H9 (cell line): ENCODE measurements at regions not wholly inside any gene's neighbourhood (a gene's known extent, or its start where the extent isn't known, plus 50 kb on each side); places are given as distances from the start of the nearest gene placed in this dataset.

Experiments used
- DNase-seq: peaks from one replicate; pipeline ENCODE4 v3.0.0-alpha.2; 2017
- H2AFZ ChIP-seq: one replicate; pipeline ENCODE4 v1.6.1; 2013; ENCODE audit warnings: mild to moderate bottlenecking, low read length, control low read depth, moderate library complexity
- H2AK5ac ChIP-seq: 2 replicates; pipeline ENCODE4 v1.6.1; 2013; ENCODE audit warnings: low read length, control low read depth, mixed read lengths; ENCODE audit not compliant: insufficient read length
- H2BK120ac ChIP-seq: one replicate; pipeline ENCODE4 v1.6.1; 2013; ENCODE audit warnings: low read depth, mild to moderate bottlenecking, low read length, control low read depth, inconsistent platforms; ENCODE audit not compliant: poor library complexity, severe bottlenecking
- H2BK12ac ChIP-seq: 2 replicates; pipeline ENCODE4 v1.6.1; 2013; ENCODE audit warnings: low read length, control low read depth, mixed read lengths, low read depth; ENCODE audit not compliant: insufficient read length
- H2BK15ac ChIP-seq: 2 replicates; pipeline ENCODE4 v1.6.1; 2013; ENCODE audit warnings: low read depth, low read length, control low read depth
- H2BK20ac ChIP-seq: one replicate; pipeline ENCODE4 v1.6.1; 2013; ENCODE audit warnings: low read depth, mild to moderate bottlenecking, low read length, control low read depth, inconsistent platforms; ENCODE audit not compliant: poor library complexity, severe bottlenecking
- H2BK5ac ChIP-seq: 2 replicates; pipeline ENCODE4 v1.6.1; 2013; ENCODE audit warnings: low read length, control low read depth, mixed read lengths; ENCODE audit not compliant: insufficient read length
- H3K14ac ChIP-seq: 2 replicates; pipeline ENCODE4 v1.6.1; 2013; ENCODE audit warnings: low read length, control low read depth; ENCODE audit not compliant: insufficient read depth
- H3K18ac ChIP-seq: 2 replicates; pipeline ENCODE4 v1.6.1; 2013; ENCODE audit warnings: low read depth, mild to moderate bottlenecking, mixed read lengths, low read length, control low read depth; ENCODE audit not compliant: insufficient read length
- H3K23ac ChIP-seq: 2 replicates; pipeline ENCODE4 v1.6.1; 2013; ENCODE audit warnings: low read length, control low read depth, mixed read lengths, low read depth; ENCODE audit not compliant: insufficient read length
- H3K23me2 ChIP-seq: 2 replicates; pipeline ENCODE4 v1.6.1; 2013; ENCODE audit warnings: low read depth, mild to moderate bottlenecking, mixed read lengths, low read length, control low read depth; ENCODE audit not compliant: insufficient read length, poor library complexity, severe bottlenecking
- H3K27ac ChIP-seq: 2 replicates; pipeline ENCODE4 v1.5.1; 2013; ENCODE audit warnings: low read length, control low read depth, mixed read lengths, low read depth; ENCODE audit not compliant: insufficient read length
- H3K27me3 ChIP-seq: 2 replicates; pipeline ENCODE4 v1.6.1; 2013; ENCODE audit warnings: low read length, control low read depth, inconsistent platforms; ENCODE audit not compliant: insufficient read depth
- H3K4ac ChIP-seq: 2 replicates; pipeline ENCODE4 v1.6.1; 2013; ENCODE audit warnings: low read depth, mild to moderate bottlenecking, control low read depth, inconsistent platforms, low read length, moderate library complexity
- H3K4me1 ChIP-seq: 2 replicates; pipeline ENCODE4 v1.6.1; 2013; ENCODE audit warnings: low read length, control low read depth, inconsistent platforms; ENCODE audit not compliant: insufficient read depth
- H3K4me2 ChIP-seq: 2 replicates; pipeline ENCODE4 v1.6.1; 2013; ENCODE audit warnings: low read length, control low read depth, mixed read lengths; ENCODE audit not compliant: insufficient read length, insufficient read depth
- H3K56ac ChIP-seq: 2 replicates; pipeline ENCODE4 v1.6.1; 2013; ENCODE audit warnings: low read depth, mild to moderate bottlenecking, mixed read lengths, low read length, control low read depth; ENCODE audit not compliant: insufficient read length
- H3K79me1 ChIP-seq: 2 replicates; pipeline ENCODE4 v1.6.1; 2013; ENCODE audit warnings: low read depth, mild to moderate bottlenecking, moderate library complexity, low read length, control low read depth, inconsistent platforms; ENCODE audit not compliant: insufficient read depth, poor library complexity, severe bottlenecking
- H3K79me2 ChIP-seq: 2 replicates; pipeline ENCODE4 v1.6.1; 2013; ENCODE audit warnings: low read length, control low read depth, inconsistent platforms; ENCODE audit not compliant: insufficient read depth
- H3K9ac ChIP-seq: 2 replicates; pipeline ENCODE4 v1.6.1; 2013; ENCODE audit warnings: low read length, control low read depth, mixed read lengths; ENCODE audit not compliant: insufficient read length; ENCODE audit errors: extremely low read depth
- H3K9me3 ChIP-seq: one replicate; pipeline ENCODE4 v1.6.1; 2013; ENCODE audit warnings: low read depth, low read length, inconsistent platforms; ENCODE audit not compliant: control insufficient read depth
- H3T11ph ChIP-seq: one replicate; pipeline ENCODE4 v1.6.1; 2013; ENCODE audit warnings: mild to moderate bottlenecking, low read length, control low read depth, inconsistent platforms
- H4K20me1 ChIP-seq: one replicate; pipeline ENCODE4 v1.6.1; 2013; ENCODE audit not compliant: control insufficient read depth, insufficient read length, insufficient read depth
- H4K5ac ChIP-seq: 2 replicates; pipeline ENCODE4 v1.6.1; 2013; ENCODE audit warnings: low read depth, mild to moderate bottlenecking, mixed read lengths, low read length, control low read depth; ENCODE audit not compliant: insufficient read length
- H4K8ac ChIP-seq: replicated peaks from 2 replicates; pipeline ENCODE4 v1.6.1; 2013; ENCODE audit warnings: low read length, control low read depth, mixed read lengths, low read depth; ENCODE audit not compliant: insufficient read length
- H4K91ac ChIP-seq: 2 replicates; pipeline ENCODE4 v1.6.1; 2013; ENCODE audit warnings: low read depth, mild to moderate bottlenecking, moderate library complexity, mixed read lengths, low read length, control low read depth; ENCODE audit not compliant: insufficient read length
- H3K27ac Mint-ChIP-seq, 3 experiments: 2 replicates in 2 of 3; 3 replicates in 1 of 3; pipeline ENCODE4 v1.8.0; 2020 to 2021; ENCODE audit warnings: mixed read lengths in 3 of 3, mild to moderate bottlenecking in 1 of 3, moderate library complexity in 1 of 3
- H3K27me3 Mint-ChIP-seq: 2 replicates; pipeline ENCODE4 v1.8.0; 2021; ENCODE audit warnings: low read depth, mild to moderate bottlenecking, moderate library complexity, mixed read lengths
- H3K36me3 Mint-ChIP-seq, 3 experiments: 2 replicates in 2 of 3; 3 replicates in 1 of 3; pipeline ENCODE4 v1.8.0; 2020 to 2021; ENCODE audit warnings: low read depth in 3 of 3, mixed read lengths in 3 of 3; ENCODE audit not compliant: insufficient read depth in 1 of 3
- H3K4me1 Mint-ChIP-seq, 2 experiments: 2 replicates each; pipeline ENCODE4 v1.8.0; 2020; ENCODE audit warnings: mixed read lengths in 2 of 2
- H3K4me3 Mint-ChIP-seq, 2 experiments: 2 replicates in 1 of 2; 3 replicates in 1 of 2; pipeline ENCODE4 v1.8.0; 2020 to 2021; ENCODE audit warnings: mild to moderate bottlenecking in 2 of 2, mixed read lengths in 2 of 2, moderate library complexity in 1 of 2
- H3K9me3 Mint-ChIP-seq, 2 experiments: 2 replicates in 1 of 2; 3 replicates in 1 of 2; pipeline ENCODE4 v1.8.0; 2020; ENCODE audit warnings: mild to moderate bottlenecking in 2 of 2, mixed read lengths in 2 of 2, moderate library complexity in 1 of 2
- WGBS: extraction: QIAGEN DNeasy Blood & Tissue Kit; methylation state at CpG from one replicate; pipeline ENCODE4 v1.1.7; 2013; ENCODE audit warnings: missing lambda C conversion rate, low lambda C conversion rate, mixed read lengths; ENCODE audit not compliant: insufficient read length; ENCODE audit errors: extremely low coverage; 5-methylcytosine and 5-hydroxymethylcytosine counted together
- TF ChIP-seq, protein P1 (sequence below): fragments of 200-600 bp; sonication (generic); conservative IDR thresholded peaks from 3 replicates; pipeline ENCODE4 v1.8.0; 2021; ENCODE audit warnings: antibody characterized with exemption, mild to moderate bottlenecking

GRCh38 chr3:61358364-61358763 is 107.1 kb upstream of the FHIT start:
- Histone ChIP-seq H3K27ac (no peak overlapping the region), H3K9me3 (no peaks in the 10 kb centered on the region), H4K20me1 (no peaks in the 10 kb centered on the region), H2BK5ac (no peak overlapping the region), H3T11ph (no peak overlapping the region), H3K4me1 (no peaks in the 10 kb centered on the region), H3K18ac (no peak overlapping the region), H3K4me2 (no peak overlapping the region), H3K79me1 (no peaks in the 10 kb centered on the region), H4K5ac (no peak overlapping the region), H4K91ac (no peak overlapping the region), H3K9ac (no peak overlapping the region), H2AK5ac (no peak overlapping the region), H3K14ac (no peak overlapping the region), H2BK120ac (no peak overlapping the region), H2AFZ (no peak overlapping the region), H2BK12ac (no peak overlapping the region), H2BK20ac (no peak overlapping the region), H4K8ac (no peak overlapping the region), H3K79me2 (no peaks in the 10 kb centered on the region), H3K23me2 (no peaks in the 10 kb centered on the region), H3K23ac (no peak overlapping the region), H2BK15ac (no peak overlapping the region), H3K56ac (no peak overlapping the region), H3K27me3 (no peaks in the 10 kb centered on the region), H3K4ac (no peak overlapping the region)
- TF ChIP-seq, protein P1, sequence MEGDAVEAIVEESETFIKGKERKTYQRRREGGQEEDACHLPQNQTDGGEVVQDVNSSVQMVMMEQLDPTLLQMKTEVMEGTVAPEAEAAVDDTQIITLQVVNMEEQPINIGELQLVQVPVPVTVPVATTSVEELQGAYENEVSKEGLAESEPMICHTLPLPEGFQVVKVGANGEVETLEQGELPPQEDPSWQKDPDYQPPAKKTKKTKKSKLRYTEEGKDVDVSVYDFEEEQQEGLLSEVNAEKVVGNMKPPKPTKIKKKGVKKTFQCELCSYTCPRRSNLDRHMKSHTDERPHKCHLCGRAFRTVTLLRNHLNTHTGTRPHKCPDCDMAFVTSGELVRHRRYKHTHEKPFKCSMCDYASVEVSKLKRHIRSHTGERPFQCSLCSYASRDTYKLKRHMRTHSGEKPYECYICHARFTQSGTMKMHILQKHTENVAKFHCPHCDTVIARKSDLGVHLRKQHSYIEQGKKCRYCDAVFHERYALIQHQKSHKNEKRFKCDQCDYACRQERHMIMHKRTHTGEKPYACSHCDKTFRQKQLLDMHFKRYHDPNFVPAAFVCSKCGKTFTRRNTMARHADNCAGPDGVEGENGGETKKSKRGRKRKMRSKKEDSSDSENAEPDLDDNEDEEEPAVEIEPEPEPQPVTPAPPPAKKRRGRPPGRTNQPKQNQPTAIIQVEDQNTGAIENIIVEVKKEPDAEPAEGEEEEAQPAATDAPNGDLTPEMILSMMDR, result no peak
- DNase-seq, result no peak
- no CpG with 5 or more reads among the region's 2 CpGs for WGBS
- peaks cover 0 to 17% (median 2%) of the 10 kb centered on the region in 3 experiments; a peak in 5 of 7 replicates for H3K36me3 Mint-ChIP-seq
- H3K9me3 Mint-ChIP-seq, result peaks cover 2 to 7% of the 10 kb centered on the region in 2 experiments
- no peaks in the 10 kb centered on the region for H3K4me1 Mint-ChIP-seq
- no peak overlapping the region; a peak in 1 of 7 replicates for H3K27ac Mint-ChIP-seq
- no peaks in the 10 kb centered on the region for H3K27me3 Mint-ChIP-seq
- H3K4me3 Mint-ChIP-seq, result no peak overlapping the region
